ENCODE measurements at regions not wholly inside any gene's neighbourhood (a gene's known extent, or its start where the extent isn't known, plus 50 kb on each side); places are given as distances from the start of the nearest gene placed in this dataset.

- Histone ChIP-seq H3K27ac (ENCODE audit: low read depth, low read length) (no peak overlapping the region), H3F3A (ENCODE audit: insufficient read depth) (no peaks in the 10 kb centered on the region), H3K9ac (ENCODE audit: low read length) (no peak overlapping the region), H3K9me2 (replicated peaks; ENCODE audit: insufficient read depth, low read length) (no peaks in the 10 kb centered on the region), H3K4me2 (ENCODE audit: low read depth, low read length, poor library complexity, severe bottlenecking) (no peak overlapping the region), H3K79me2 (ENCODE audit: insufficient read depth, low read length) (no peaks in the 10 kb centered on the region), H3K9me3 (ENCODE audit: insufficient read depth, low read length) (no peaks in the 10 kb centered on the region), H3K36me3 (ENCODE audit: low read length) (no peaks in the 10 kb centered on the region), H3K27me3 (ENCODE audit: low read length) (no peaks in the 10 kb centered on the region), H3K4me3 (ENCODE audit: insufficient read depth, low read length, poor library complexity, severe bottlenecking) (no peak overlapping the region), H2AFZ (ENCODE audit: low read depth, low read length, severe bottlenecking) (no peak overlapping the region), H4K20me1 (ENCODE audit: low read depth, low read length) (no peaks in the 10 kb centered on the region)
- TF ChIP-seq CTCF (IDR thresholded peaks at IDR 0.05; ENCODE audit: insufficient read depth, low read length, poor library complexity, severe bottlenecking) (no peak), EZH2phosphoT487 (conservative IDR thresholded peaks at IDR 0.05; ENCODE audit: low read length) (no peak)
Observed at GRCh38 chr9:82504620-82505019, 516.0 kb downstream of the SPATA31D1 start.

DNA sequence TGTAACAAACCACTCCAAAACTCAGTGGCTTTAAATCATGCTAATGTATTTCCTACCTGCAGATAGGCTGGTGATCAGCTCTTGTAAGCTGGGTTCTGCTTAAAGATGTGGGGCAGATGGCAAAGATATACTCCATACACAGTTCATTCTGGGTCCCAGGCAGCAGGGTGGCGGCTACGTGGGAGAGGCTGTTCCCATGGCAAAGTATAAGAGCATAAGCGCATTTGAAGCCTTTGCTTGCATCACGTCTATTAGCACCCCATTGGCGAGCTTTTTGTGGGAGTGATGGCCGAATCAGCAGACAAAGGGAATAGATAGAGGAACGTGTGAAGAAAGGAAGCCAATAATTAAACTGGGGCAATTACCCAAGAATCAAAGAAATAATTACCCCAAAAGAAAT, 523.1 kb downstream of the SPATA31D1 start:
- Histone ChIP-seq H3K9me3 (ENCODE audit: insufficient read depth, low read length) (no peaks in the 10 kb centered on the region), H3K27ac (ENCODE audit: low read depth, low read length) (no peak overlapping the region), H3K36me3 (ENCODE audit: low read length) (no peaks in the 10 kb centered on the region), H3K9ac (ENCODE audit: low read length) (no peak overlapping the region), H3K9me2 (replicated peaks; ENCODE audit: insufficient read depth, low read length) (no peaks in the 10 kb centered on the region), H3F3A (ENCODE audit: insufficient read depth) (no peaks in the 10 kb centered on the region), H2AFZ (ENCODE audit: low read depth, low read length, severe bottlenecking) (no peak overlapping the region), H3K27me3 (ENCODE audit: low read length) (no peaks in the 10 kb centered on the region), H3K4me3 (ENCODE audit: insufficient read depth, low read length, poor library complexity, severe bottlenecking) (no peak overlapping the region), H4K20me1 (ENCODE audit: low read depth, low read length) (no peaks in the 10 kb centered on the region), H3K79me2 (ENCODE audit: insufficient read depth, low read length) (no peaks in the 10 kb centered on the region), H3K4me2 (ENCODE audit: low read depth, low read length, poor library complexity, severe bottlenecking) (no peak overlapping the region)
- TF ChIP-seq CTCF (IDR thresholded peaks at IDR 0.05; ENCODE audit: insufficient read depth, low read length, poor library complexity, severe bottlenecking): no peak
- TF ChIP-seq EZH2phosphoT487 (conservative IDR thresholded peaks at IDR 0.05; ENCODE audit: low read length): no peak

DNA sequence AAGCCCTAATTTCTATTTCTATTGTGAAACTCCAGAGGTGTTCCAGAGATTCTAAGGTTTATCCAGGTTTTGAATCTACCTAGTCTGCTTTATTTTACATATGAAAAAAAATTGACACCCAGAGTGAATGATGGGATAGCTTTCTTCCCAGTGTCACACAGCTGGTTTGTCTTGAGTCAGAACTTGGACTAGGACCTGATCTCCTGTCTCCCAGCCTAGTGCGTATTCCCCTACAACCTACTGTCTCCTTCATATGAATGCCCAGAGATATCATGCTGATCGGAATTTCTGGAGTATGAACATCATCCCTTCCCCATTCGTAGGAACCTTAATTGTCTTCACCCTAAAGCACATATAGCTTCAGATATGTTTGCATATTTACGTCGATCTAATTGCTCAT, 524.2 kb downstream of the SPATA31D1 start:
- Histone ChIP-seq H3K27me3 (ENCODE audit: low read length) (no peaks in the 10 kb centered on the region), H3K36me3 (ENCODE audit: low read length) (no peaks in the 10 kb centered on the region), H3K9me2 (replicated peaks; ENCODE audit: insufficient read depth, low read length) (no peaks in the 10 kb centered on the region), H3K9me3 (ENCODE audit: insufficient read depth, low read length) (no peaks in the 10 kb centered on the region), H2AFZ (ENCODE audit: low read depth, low read length, severe bottlenecking) (no peak overlapping the region), H3K9ac (ENCODE audit: low read length) (no peak overlapping the region), H3K27ac (ENCODE audit: low read depth, low read length) (no peak overlapping the region), H4K20me1 (ENCODE audit: low read depth, low read length) (no peaks in the 10 kb centered on the region), H3K4me2 (ENCODE audit: low read depth, low read length, poor library complexity, severe bottlenecking) (no peak overlapping the region), H3F3A (ENCODE audit: insufficient read depth) (no peaks in the 10 kb centered on the region), H3K4me3 (ENCODE audit: insufficient read depth, low read length, poor library complexity, severe bottlenecking) (no peak overlapping the region), H3K79me2 (ENCODE audit: insufficient read depth, low read length) (no peaks in the 10 kb centered on the region)
- no peak for TF ChIP-seq CTCF (IDR thresholded peaks at IDR 0.05; ENCODE audit: insufficient read depth, low read length, poor library complexity, severe bottlenecking)
- no peak for TF ChIP-seq EZH2phosphoT487 (conservative IDR thresholded peaks at IDR 0.05; ENCODE audit: low read length)
